ENCODE measurements at regions not wholly inside any gene's neighbourhood (a gene's known extent, or its start where the extent isn't known, plus 50 kb on each side); places are given as distances from the start of the nearest gene placed in this dataset.
"Not testable (repeated sequence)": the region's sequence is repeated elsewhere in the genome, so short reads cannot be mapped to it uniquely, and the experiment has no call there.

- DNase-seq = no peak
Measured at GRCh38 chr5:17401470-17402288, 96.4 kb upstream of the TAF11L2 start.

GRCh38 chr5:17402289-17403121 lies 95.5 kb upstream of the TAF11L2 start:
- no peak for DNase-seq

- DNase-seq = no peak
Measured at GRCh38 chr5:17403695-17404490, 94.1 kb upstream of the TAF11L2 start.

- no peak for DNase-seq
Measured at GRCh38 chr5:17405976-17406375, 92.1 kb upstream of the TAF11L2 start.

GRCh38 chr5:17406423-17406838 lies 91.6 kb upstream of the TAF11L2 start:
- no peak for DNase-seq

GRCh38 chr5:17411436-17412402 lies 86.3 kb upstream of the TAF11L2 start:
- no peak for DNase-seq

GRCh38 chr5:17412760-17413671 lies 85.0 kb upstream of the TAF11L2 start:
- DNase-seq = no peak

- DNase-seq = no peak
Measured at GRCh38 chr5:17413691-17414090, 84.3 kb upstream of the TAF11L2 start.

GRCh38 chr5:17415321-17415758 lies 82.7 kb upstream of the TAF11L2 start:
- no peak for DNase-seq

GRCh38 chr5:17416374-17416773 lies 81.7 kb upstream of the TAF11L2 start:
- DNase-seq = not testable (repeated sequence)

GRCh38 chr5:17424674-17425073 lies 73.4 kb upstream of the TAF11L2 start:
- no peak for DNase-seq

- no peak for DNase-seq
Measured at GRCh38 chr5:17425385-17426070, 72.5 kb upstream of the TAF11L2 start.

- no peak for DNase-seq
Measured at GRCh38 chr5:17426104-17426749, 71.8 kb upstream of the TAF11L2 start.

- DNase-seq = no peak
Measured at GRCh38 chr5:17428176-17428800, 69.7 kb upstream of the TAF11L2 start.

GRCh38 chr5:17429353-17429752 lies 68.7 kb upstream of the TAF11L2 start:
- DNase-seq = no peak

GRCh38 chr5:17430241-17430640 lies 67.8 kb upstream of the TAF11L2 start:
- no peak for DNase-seq

- no peak for DNase-seq
Measured at GRCh38 chr5:17431272-17432050, 66.6 kb upstream of the TAF11L2 start.

- no peak for DNase-seq
Measured at GRCh38 chr5:17432569-17432968, 65.5 kb upstream of the TAF11L2 start.
